ENCODE measurements at regions not wholly inside any gene's neighbourhood (a gene's known extent, or its start where the extent isn't known, plus 50 kb on each side); places are given as distances from the start of the nearest gene placed in this dataset.

DNA sequence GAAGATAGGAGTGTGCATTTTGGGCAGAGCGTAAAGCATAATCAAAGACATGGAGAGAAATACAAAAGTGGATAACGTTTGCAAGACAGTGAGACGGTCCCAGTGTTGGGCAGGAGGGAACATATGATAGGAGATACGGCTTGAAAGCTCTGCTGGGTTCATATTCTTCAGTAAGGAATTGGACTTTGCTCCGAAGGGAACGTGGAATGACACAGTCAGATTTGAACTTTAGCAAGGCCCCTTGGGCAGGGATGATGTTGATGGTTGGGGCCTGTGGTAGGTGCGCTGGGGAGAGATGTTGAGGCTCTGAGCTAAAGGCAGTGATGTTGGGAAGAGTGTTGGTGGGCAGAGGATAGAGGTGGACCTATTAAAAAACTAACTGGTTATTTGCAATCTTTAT is 143.5 kb upstream of the TBX3 start (continued):
- no peak for TF ChIP-seq HMGXB4 (CRISPR knock-in tag; IDR thresholded peaks at IDR 0.05; ENCODE audit: borderline replicate concordance)
- no peak for TF ChIP-seq FOXS1 (CRISPR knock-in tag; IDR thresholded peaks at IDR 0.05)
- no peak for TF ChIP-seq ZSCAN20 (CRISPR knock-in tag; IDR thresholded peaks at IDR 0.05)
- no peak for TF ChIP-seq EHMT2 (IDR thresholded peaks at IDR 0.05; ENCODE audit: low read depth)

DNA sequence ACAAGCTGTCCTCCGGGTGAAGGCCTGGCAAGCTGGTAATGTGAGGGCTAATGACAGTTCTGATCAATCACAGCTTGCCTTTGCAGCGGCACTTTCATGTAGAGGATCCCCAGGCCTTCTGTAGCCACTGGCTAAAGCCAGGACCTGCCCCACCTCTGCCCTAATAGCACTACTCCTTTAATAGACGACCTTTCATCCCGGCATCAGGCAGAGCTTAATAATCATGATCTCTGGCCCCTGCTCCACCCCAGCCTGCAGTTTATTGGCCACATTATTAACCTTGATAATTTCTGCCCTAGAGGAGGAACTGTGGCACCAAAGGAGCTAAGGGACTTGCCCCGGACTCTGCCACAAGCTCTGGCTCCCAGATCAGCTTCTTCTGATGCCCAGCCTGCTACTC is 142.3 kb upstream of the TBX3 start:
- Histone ChIP-seq H3K4me3 (no peak overlapping the region), H3K9me3 (no peaks in the 10 kb centered on the region), H3K4me2 (no peak overlapping the region), H3K27ac (no peak overlapping the region), H3K4me1 (no peaks in the 10 kb centered on the region)
- POLR2A ChIA-PET: interaction anchor here (1.0 kb wide), 1 partner anchor 142 kb away, joined by 3 read pairs; the partner anchor contains the start of gene TBX3
- no peak for DNase-seq (ENCODE audit: low read depth in 1 of 2, low spot score in 1 of 2)
- TF ChIP-seq POLR2AphosphoS2 (conservative IDR thresholded peaks at IDR 0.05; ENCODE audit: low read length): no peak
- TF ChIP-seq MYC (IDR thresholded peaks at IDR 0.05; ENCODE audit: borderline replicate concordance, low read length): no peak
- TF ChIP-seq PHF8 (IDR thresholded peaks at IDR 0.05; ENCODE audit: borderline replicate concordance, low read depth): no peak
- FAIRE-seq: no peak
- 34% methylated on average over 5 of the region's 5 CpGs for WGBS (ENCODE audit: missing lambda C conversion rate)
- CTCF ChIA-PET: interaction anchor here (1.4 kb wide), 1 partner anchor 10 kb away, joined by 4 read pairs; no protein-coding TSS in a partner anchor
- no peak for ATAC-seq

GRCh38 chr12:114823724-114824123 is 139.7 kb upstream of the TBX3 start:
- Histone ChIP-seq H3K9me3 (no peaks in the 10 kb centered on the region), H3K4me3 (no peak overlapping the region), H3K27ac (no peak overlapping the region), H3K4me2 (no peak overlapping the region), H3K4me1 (no peaks in the 10 kb centered on the region)
- no peak for TF ChIP-seq PBX3 (IDR thresholded peaks at IDR 0.05)
- TF ChIP-seq, protein P1, sequence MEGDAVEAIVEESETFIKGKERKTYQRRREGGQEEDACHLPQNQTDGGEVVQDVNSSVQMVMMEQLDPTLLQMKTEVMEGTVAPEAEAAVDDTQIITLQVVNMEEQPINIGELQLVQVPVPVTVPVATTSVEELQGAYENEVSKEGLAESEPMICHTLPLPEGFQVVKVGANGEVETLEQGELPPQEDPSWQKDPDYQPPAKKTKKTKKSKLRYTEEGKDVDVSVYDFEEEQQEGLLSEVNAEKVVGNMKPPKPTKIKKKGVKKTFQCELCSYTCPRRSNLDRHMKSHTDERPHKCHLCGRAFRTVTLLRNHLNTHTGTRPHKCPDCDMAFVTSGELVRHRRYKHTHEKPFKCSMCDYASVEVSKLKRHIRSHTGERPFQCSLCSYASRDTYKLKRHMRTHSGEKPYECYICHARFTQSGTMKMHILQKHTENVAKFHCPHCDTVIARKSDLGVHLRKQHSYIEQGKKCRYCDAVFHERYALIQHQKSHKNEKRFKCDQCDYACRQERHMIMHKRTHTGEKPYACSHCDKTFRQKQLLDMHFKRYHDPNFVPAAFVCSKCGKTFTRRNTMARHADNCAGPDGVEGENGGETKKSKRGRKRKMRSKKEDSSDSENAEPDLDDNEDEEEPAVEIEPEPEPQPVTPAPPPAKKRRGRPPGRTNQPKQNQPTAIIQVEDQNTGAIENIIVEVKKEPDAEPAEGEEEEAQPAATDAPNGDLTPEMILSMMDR (IDR thresholded peaks at IDR 0.05): no peak
- TF ChIP-seq HOXB5 (CRISPR knock-in tag; IDR thresholded peaks at IDR 0.05): no peak
- no peak for TF ChIP-seq TP53 (CRISPR knock-in tag; IDR thresholded peaks at IDR 0.05)
- TF ChIP-seq, protein P2, sequence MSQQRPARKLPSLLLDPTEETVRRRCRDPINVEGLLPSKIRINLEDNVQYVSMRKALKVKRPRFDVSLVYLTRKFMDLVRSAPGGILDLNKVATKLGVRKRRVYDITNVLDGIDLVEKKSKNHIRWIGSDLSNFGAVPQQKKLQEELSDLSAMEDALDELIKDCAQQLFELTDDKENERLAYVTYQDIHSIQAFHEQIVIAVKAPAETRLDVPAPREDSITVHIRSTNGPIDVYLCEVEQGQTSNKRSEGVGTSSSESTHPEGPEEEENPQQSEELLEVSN (IDR thresholded peaks at IDR 0.05; ENCODE audit: borderline replicate concordance, low read depth): no peak
- no peak for TF ChIP-seq HOXB13 (CRISPR knock-in tag; IDR thresholded peaks at IDR 0.05; ENCODE audit: low read depth)
- no peak for TF ChIP-seq CBX8 (IDR thresholded peaks at IDR 0.05)
- no peak for TF ChIP-seq NR3C1 (IDR thresholded peaks at IDR 0.05)
- no peak for TF ChIP-seq JUN (IDR thresholded peaks at IDR 0.05)
- no peak for TF ChIP-seq RAD21 (conservative IDR thresholded peaks at IDR 0.05 in 1 of 2, IDR thresholded peaks at IDR 0.05 in 1 of 2)
- no peak for TF ChIP-seq REST (IDR thresholded peaks at IDR 0.05)
- no peak for TF ChIP-seq POLR2AphosphoS2 (conservative IDR thresholded peaks at IDR 0.05; ENCODE audit: low read length)
- TF ChIP-seq KDM5A (IDR thresholded peaks at IDR 0.05): no peak
- TF ChIP-seq POLR2A (IDR thresholded peaks at IDR 0.05; ENCODE audit: low read length): no peak
- TF ChIP-seq EHF (CRISPR knock-in tag; IDR thresholded peaks at IDR 0.05): no peak
- TF ChIP-seq, protein P3, sequence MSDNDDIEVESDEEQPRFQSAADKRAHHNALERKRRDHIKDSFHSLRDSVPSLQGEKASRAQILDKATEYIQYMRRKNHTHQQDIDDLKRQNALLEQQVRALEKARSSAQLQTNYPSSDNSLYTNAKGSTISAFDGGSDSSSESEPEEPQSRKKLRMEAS (IDR thresholded peaks at IDR 0.05): no peak
- no peak for TF ChIP-seq MAFK (IDR thresholded peaks at IDR 0.05; ENCODE audit: partially characterized antibody)
- 55% methylated on average over 5 of the region's 8 CpGs for WGBS (ENCODE audit: missing lambda C conversion rate)
- ChIA-PET POLR2A (no interaction called here), CTCF (no interaction called here)
- FAIRE-seq (no peak), ATAC-seq (no peak), DNase-seq (ENCODE audit: low read depth in 1 of 2, low spot score in 1 of 2) (no peak)

All from A549 (cell line).